WTC11 (cell line): ENCODE measurements at regions not wholly inside any gene's neighbourhood (a gene's known extent, or its start where the extent isn't known, plus 50 kb on each side); places are given as distances from the start of the nearest gene placed in this dataset.

Experiments
- ATAC-seq: fragments of 200-7000 bp; cut with Tn5 transposase; 2 replicates; pipeline ENCODE4 v1.10.0; 2021; ENCODE audit warnings: mild to moderate bottlenecking, moderate library complexity
- CTCF ChIA-PET: fragments of 300-600 bp; sonication (Branson Sonifier 250); formaldehyde crosslinking; loops from one replicate; lab custom pipeline; 2021; ENCODE audit warnings: antibody characterized with exemption; lab: Charles Lee
- POLR2A ChIA-PET: fragments of 350-600 bp; sonication (Branson Sonifier 250); formaldehyde crosslinking; loops from one replicate; lab custom pipeline; 2021; ENCODE audit warnings: antibody characterized with exemption; lab: Charles Lee
- DNase-seq: peaks from one replicate; pipeline ENCODE4 v3.0.0; 2021; ENCODE audit warnings: low spot score
- H3K27ac Mint-ChIP-seq: 2 replicates; pipeline ENCODE4 v1.8.0; 2021; ENCODE audit warnings: mixed read lengths
- H3K27me3 Mint-ChIP-seq: 2 replicates; pipeline ENCODE4 v1.8.0; 2021; ENCODE audit warnings: low read depth, mild to moderate bottlenecking, moderate library complexity, mixed read lengths
- H3K36me3 Mint-ChIP-seq: 2 replicates; pipeline ENCODE4 v1.8.0; 2021; ENCODE audit warnings: mixed read lengths
- H3K4me1 Mint-ChIP-seq: 2 replicates; pipeline ENCODE4 v1.8.0; 2022; ENCODE audit warnings: mixed read lengths
- H3K4me3 Mint-ChIP-seq: 2 replicates; pipeline ENCODE4 v1.8.0; 2021; ENCODE audit warnings: mild to moderate bottlenecking, moderate library complexity, mixed read lengths
- H3K9me3 Mint-ChIP-seq: 2 replicates; pipeline ENCODE4 v1.8.0; 2021; ENCODE audit warnings: mixed read lengths
- CREB1 ChIP-seq: sonication (generic); formaldehyde crosslinking; IDR thresholded peaks from 2 replicates; pipeline ENCODE4 v1.8.0; 2023; ENCODE audit warnings: mild to moderate bottlenecking, missing genetic modification reagents
- CREM ChIP-seq: sonication (generic); formaldehyde crosslinking; IDR thresholded peaks from 2 replicates; pipeline ENCODE4 v1.8.1; 2022; ENCODE audit warnings: mild to moderate bottlenecking, missing genetic modification reagents, moderate library complexity
- GABPB1 ChIP-seq: sonication (generic); formaldehyde crosslinking; IDR thresholded peaks from 2 replicates; pipeline ENCODE4 v1.8.1; 2023; ENCODE audit warnings: mild to moderate bottlenecking, missing genetic modification reagents
- GRHL2 ChIP-seq: fragments of 250-450 bp; sonication (Bioruptor Pico); IDR thresholded peaks from 2 replicates; pipeline ENCODE4 v1.8.0; 2022; ENCODE audit warnings: mild to moderate bottlenecking, moderate library complexity; ENCODE audit not compliant: insufficient replicate concordance, severe bottlenecking
- HMGA2 ChIP-seq: fragments of 250-450 bp; sonication (Bioruptor Pico); IDR thresholded peaks from 2 replicates; pipeline ENCODE4 v1.4.0; 2021; ENCODE audit warnings: mild to moderate bottlenecking, moderate library complexity
- IRF2 ChIP-seq: sonication (generic); formaldehyde crosslinking; IDR thresholded peaks from 2 replicates; pipeline ENCODE4 v1.8.0; 2022; ENCODE audit warnings: low read depth, missing genetic modification reagents, borderline replicate concordance
- MYBL2 ChIP-seq: sonication (generic); formaldehyde crosslinking; IDR thresholded peaks from 2 replicates; pipeline ENCODE4 v1.8.1; 2023; ENCODE audit warnings: mild to moderate bottlenecking, moderate library complexity, missing genetic modification reagents
- SOX15 ChIP-seq: fragments of 250-450 bp; sonication (Bioruptor Pico); IDR thresholded peaks from 2 replicates; pipeline ENCODE4 v1.9.0; 2021; ENCODE audit warnings: mild to moderate bottlenecking
- ZBTB21 ChIP-seq: sonication (generic); formaldehyde crosslinking; IDR thresholded peaks from 2 replicates; pipeline ENCODE4 v1.8.1; 2023; ENCODE audit warnings: mild to moderate bottlenecking, missing genetic modification reagents, borderline replicate concordance
- ZNF138 ChIP-seq: sonication (generic); formaldehyde crosslinking; conservative IDR thresholded peaks from 2 replicates; pipeline ENCODE4 v1.8.1; 2022; ENCODE audit warnings: mild to moderate bottlenecking, moderate library complexity, missing genetic modification reagents
- ZNF219 ChIP-seq: sonication (generic); formaldehyde crosslinking; IDR thresholded peaks from 2 replicates; pipeline ENCODE4 v1.8.0; 2023; ENCODE audit warnings: missing genetic modification reagents, mild to moderate bottlenecking, borderline replicate concordance
- ZNF232 ChIP-seq: sonication (generic); formaldehyde crosslinking; IDR thresholded peaks from 2 replicates; pipeline ENCODE4 v1.8.0; 2022; ENCODE audit warnings: mild to moderate bottlenecking, missing genetic modification reagents
- TF ChIP-seq, protein P1 (sequence below): fragments of 250-450 bp; sonication (Bioruptor Pico); IDR thresholded peaks from 2 replicates; pipeline ENCODE4 v1.9.0; 2021; ENCODE audit warnings: mild to moderate bottlenecking
- TF ChIP-seq, protein P2 (sequence below): sonication (generic); formaldehyde crosslinking; IDR thresholded peaks from 2 replicates; pipeline ENCODE4 v1.8.1; 2022; ENCODE audit warnings: low read depth, mild to moderate bottlenecking, moderate library complexity, missing genetic modification reagents, borderline replicate concordance
- TF ChIP-seq, protein P3 (sequence below): fragments of 250-450 bp; sonication (Bioruptor Pico); conservative IDR thresholded peaks from 2 replicates; pipeline ENCODE4 v1.9.0; 2021; ENCODE audit warnings: mild to moderate bottlenecking
- TF ChIP-seq, protein P4 (sequence below): fragments of 250-450 bp; sonication (Bioruptor Pico); IDR thresholded peaks from 2 replicates; pipeline ENCODE4 v1.9.0; 2021; ENCODE audit warnings: moderate library complexity, mild to moderate bottlenecking, inconsistent platforms, borderline replicate concordance
- TF ChIP-seq, protein P5 (sequence below): sonication (generic); formaldehyde crosslinking; IDR thresholded peaks from 2 replicates; pipeline ENCODE4 v1.8.0; 2022; ENCODE audit warnings: mild to moderate bottlenecking, missing genetic modification reagents
- TF ChIP-seq, protein P6 (sequence below): sonication (generic); formaldehyde crosslinking; IDR thresholded peaks from 2 replicates; pipeline ENCODE4 v1.8.0; 2023; ENCODE audit warnings: missing genetic modification reagents

DNA sequence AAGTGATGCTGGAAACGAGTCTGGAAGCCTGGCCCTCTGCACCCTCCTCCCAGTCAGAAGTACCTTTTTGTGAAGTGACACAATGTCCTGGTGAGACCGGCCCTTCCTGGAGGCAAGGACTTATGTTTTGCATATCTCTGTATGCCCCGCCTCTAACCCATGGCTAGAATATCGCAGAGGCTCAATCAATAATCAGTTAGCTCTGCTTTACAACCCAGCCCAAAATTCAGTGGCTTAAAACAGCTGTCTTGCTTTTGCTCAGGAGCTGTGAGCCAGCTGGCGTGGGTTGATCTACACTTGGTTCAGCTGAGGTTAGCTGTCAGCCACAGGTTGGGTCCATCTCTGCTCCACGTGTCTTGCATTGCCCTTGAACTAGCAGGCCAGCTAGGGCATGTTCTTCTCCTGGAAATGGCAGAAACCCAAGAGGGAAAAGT is 98.8 kb upstream of the METTL14 start (continued):
- TF ChIP-seq, protein P1, sequence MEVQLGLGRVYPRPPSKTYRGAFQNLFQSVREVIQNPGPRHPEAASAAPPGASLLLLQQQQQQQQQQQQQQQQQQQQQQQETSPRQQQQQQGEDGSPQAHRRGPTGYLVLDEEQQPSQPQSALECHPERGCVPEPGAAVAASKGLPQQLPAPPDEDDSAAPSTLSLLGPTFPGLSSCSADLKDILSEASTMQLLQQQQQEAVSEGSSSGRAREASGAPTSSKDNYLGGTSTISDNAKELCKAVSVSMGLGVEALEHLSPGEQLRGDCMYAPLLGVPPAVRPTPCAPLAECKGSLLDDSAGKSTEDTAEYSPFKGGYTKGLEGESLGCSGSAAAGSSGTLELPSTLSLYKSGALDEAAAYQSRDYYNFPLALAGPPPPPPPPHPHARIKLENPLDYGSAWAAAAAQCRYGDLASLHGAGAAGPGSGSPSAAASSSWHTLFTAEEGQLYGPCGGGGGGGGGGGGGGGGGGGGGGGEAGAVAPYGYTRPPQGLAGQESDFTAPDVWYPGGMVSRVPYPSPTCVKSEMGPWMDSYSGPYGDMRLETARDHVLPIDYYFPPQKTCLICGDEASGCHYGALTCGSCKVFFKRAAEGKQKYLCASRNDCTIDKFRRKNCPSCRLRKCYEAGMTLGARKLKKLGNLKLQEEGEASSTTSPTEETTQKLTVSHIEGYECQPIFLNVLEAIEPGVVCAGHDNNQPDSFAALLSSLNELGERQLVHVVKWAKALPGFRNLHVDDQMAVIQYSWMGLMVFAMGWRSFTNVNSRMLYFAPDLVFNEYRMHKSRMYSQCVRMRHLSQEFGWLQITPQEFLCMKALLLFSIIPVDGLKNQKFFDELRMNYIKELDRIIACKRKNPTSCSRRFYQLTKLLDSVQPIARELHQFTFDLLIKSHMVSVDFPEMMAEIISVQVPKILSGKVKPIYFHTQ: no peak
- TF ChIP-seq ZNF232 (CRISPR knock-in tag): no peak
- TF ChIP-seq, protein P2, sequence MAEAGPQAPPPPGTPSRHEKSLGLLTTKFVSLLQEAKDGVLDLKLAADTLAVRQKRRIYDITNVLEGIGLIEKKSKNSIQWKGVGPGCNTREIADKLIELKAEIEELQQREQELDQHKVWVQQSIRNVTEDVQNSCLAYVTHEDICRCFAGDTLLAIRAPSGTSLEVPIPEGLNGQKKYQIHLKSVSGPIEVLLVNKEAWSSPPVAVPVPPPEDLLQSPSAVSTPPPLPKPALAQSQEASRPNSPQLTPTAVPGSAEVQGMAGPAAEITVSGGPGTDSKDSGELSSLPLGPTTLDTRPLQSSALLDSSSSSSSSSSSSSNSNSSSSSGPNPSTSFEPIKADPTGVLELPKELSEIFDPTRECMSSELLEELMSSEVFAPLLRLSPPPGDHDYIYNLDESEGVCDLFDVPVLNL (CRISPR knock-in tag): no peak
- no peak for TF ChIP-seq IRF2 (CRISPR knock-in tag)
- TF ChIP-seq ZNF138 (CRISPR knock-in tag): no peak
- no peak for TF ChIP-seq HMGA2 (CRISPR knock-in tag)
- TF ChIP-seq CREB1 (CRISPR knock-in tag): no peak
- TF ChIP-seq SOX15: no peak
- TF ChIP-seq CREM (CRISPR knock-in tag): no peak
- TF ChIP-seq, protein P3, sequence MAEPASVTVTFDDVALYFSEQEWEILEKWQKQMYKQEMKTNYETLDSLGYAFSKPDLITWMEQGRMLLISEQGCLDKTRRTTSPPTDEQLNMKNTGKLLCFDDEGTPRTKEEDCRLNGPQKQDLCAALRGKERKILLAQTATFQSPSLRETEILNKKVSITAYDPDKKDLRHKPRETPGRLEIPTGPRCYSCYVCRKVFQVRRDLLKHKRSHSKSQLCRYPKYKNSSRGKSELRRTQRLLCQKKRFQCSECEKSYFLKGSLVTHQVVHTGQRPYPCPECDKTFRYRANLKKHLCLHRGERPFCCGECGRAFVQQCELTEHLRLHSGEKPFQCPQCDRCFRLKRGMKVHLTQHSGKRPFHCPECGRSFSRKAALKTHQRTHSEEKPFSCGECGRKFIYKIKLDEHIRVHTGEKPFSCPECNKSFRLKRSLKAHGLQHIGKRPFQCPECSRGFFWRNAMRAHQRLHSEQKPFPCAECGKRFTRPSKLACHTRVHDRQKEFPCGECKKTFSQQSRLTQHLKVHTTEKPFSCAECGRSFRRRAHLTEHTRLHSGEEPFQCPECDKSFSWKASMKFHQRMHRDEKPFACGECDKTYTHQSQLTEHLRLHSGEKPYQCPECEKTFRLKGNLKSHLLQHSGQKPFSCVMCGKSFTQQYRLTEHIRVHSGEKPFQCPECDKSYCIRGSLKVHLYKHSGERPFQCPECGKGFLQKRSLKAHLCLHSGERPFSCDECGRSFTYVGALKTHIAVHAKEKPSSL (CRISPR knock-in tag): no peak
- TF ChIP-seq, all 79 proteins: peak for 0

DNA sequence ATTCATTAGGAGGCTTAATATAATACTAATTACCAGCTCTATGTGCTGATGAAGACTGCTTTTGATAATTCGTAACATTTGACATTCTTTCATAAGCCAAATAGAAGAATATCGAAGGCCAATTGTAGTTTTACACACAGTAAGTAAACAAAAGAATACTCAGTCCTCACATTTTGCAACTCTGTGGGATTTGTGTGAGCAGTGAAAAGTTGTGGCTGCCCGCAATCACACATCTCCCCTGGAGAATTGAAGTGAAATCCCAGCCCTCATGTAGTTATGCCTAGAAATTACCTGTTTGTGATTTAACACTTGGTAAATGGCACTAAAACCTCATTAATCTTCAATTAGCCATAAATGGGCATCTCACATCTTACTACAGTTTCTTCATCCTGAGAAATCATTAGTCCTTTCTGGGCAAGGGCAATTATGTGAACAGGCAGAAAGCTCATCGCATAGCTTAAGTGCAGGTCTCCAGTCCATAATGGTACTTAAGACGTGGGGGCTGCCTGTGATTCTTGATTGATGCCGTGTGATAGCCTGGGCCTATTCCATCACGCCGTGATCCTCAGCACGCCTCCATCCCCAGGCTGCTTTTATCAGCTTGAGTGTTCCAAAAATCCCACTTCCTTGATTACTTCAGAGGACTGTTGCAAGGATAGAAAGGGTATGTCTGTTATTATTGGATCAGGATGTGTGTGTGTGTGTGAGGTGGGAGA is 97.9 kb upstream of the METTL14 start:
- Mint-ChIP-seq H3K27me3 (peaks cover 3% of the 10 kb centered on the region; the same call in 1 of the 2 replicates), H3K4me1 (peaks cover 21% of the 10 kb centered on the region)
- CTCF ChIA-PET: no interaction called here
- no peak for TF ChIP-seq ZNF138 (CRISPR knock-in tag)
- TF ChIP-seq, protein P4, sequence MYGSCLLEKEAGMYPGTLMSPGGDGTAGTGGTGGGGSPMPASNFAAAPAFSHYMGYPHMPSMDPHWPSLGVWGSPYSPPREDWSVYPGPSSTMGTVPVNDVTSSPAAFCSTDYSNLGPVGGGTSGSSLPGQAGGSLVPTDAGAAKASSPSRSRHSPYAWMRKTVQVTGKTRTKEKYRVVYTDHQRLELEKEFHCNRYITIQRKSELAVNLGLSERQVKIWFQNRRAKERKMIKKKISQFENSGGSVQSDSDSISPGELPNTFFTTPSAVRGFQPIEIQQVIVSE (CRISPR knock-in tag): no peak
- no peak for TF ChIP-seq HMGA2 (CRISPR knock-in tag)
- TF ChIP-seq, protein P5, sequence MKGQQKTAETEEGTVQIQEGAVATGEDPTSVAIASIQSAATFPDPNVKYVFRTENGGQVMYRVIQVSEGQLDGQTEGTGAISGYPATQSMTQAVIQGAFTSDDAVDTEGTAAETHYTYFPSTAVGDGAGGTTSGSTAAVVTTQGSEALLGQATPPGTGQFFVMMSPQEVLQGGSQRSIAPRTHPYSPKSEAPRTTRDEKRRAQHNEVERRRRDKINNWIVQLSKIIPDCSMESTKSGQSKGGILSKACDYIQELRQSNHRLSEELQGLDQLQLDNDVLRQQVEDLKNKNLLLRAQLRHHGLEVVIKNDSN (CRISPR knock-in tag): no peak
- TF ChIP-seq, protein P2 (CRISPR knock-in tag): no peak
- TF ChIP-seq, protein P6, sequence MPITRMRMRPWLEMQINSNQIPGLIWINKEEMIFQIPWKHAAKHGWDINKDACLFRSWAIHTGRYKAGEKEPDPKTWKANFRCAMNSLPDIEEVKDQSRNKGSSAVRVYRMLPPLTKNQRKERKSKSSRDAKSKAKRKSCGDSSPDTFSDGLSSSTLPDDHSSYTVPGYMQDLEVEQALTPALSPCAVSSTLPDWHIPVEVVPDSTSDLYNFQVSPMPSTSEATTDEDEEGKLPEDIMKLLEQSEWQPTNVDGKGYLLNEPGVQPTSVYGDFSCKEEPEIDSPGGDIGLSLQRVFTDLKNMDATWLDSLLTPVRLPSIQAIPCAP (CRISPR knock-in tag): no peak
- no peak for TF ChIP-seq ZNF232 (CRISPR knock-in tag)
- TF ChIP-seq ZBTB21 (CRISPR knock-in tag): no peak
- no peak for TF ChIP-seq MYBL2
- TF ChIP-seq GABPB1 (CRISPR knock-in tag): no peak
- no peak for TF ChIP-seq ZNF219 (CRISPR knock-in tag)
- TF ChIP-seq GRHL2 (CRISPR knock-in tag): no peak
- TF ChIP-seq, all 79 proteins: peak for 0
- Mint-ChIP-seq H3K9me3 (no peaks in the 10 kb centered on the region), H3K36me3 (no peaks in the 10 kb centered on the region), H3K27ac (no peak overlapping the region), H3K4me3 (no peak overlapping the region)
- POLR2A ChIA-PET: no interaction called here
- no peak for ATAC-seq
- DNase-seq: no peak
